ENCODE measurements at regions not wholly inside any gene's neighbourhood (a gene's known extent, or its start where the extent isn't known, plus 50 kb on each side); places are given as distances from the start of the nearest gene placed in this dataset.
A peak's percentile ranks its signal among the peaks of the same experiment; 100 is the strongest.

DNA sequence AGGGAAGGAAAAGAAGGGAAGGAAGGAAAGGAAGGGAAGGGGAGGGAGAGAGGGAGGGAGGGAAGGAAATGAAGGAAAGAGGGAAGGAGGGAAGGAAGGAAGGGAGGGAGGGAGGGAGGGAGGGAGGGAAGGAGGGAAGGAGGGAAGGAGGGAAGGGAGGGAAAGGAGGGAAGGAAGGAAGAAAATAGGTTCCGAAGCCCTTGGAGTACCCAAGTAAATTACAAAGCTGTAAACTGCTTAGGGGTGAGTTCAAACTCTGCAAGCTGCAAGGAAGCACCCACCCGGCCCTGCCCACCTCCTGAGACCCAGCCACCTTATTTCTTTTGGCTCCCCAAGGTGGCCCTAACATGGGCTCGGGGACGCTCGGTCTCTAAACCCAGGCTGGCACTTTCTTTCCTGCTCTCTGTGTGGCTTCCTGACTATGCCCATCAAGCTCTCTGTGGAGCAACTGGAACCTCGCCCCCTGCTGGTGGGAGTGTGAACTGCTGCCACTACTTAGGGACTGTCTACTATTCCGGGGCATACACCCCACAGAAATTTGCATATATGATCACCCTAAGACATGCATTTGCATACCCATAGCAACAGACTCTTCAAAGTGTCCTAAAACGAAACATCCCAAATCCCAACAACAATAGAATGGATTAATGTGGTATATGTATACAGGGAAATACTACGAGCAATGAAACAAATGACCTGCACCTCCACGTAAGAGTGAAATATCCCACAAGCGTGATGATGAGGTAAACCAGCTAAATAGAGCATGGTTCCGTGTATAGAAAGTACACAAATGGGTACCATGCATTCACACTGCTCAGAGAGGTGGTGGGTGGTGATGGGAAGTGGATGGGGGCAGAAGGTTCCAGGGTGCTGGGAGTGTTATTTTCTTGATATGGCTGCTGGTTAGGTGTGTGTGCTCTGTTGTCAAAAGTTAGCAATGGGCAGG, 151.7 kb upstream of the TBL1X start:
- 81 to 89% methylated on average over 6 to 11 of the region's 12 CpGs for WGBS, 2 donors
- Histone ChIP-seq H3K36me3 (ENCODE audit: low read depth, missing control alignments) (no peaks in the 10 kb centered on the region), H3K27ac (no peak overlapping the region), H3K9me3 (no peaks in the 10 kb centered on the region), H3K4me1 (no peaks in the 10 kb centered on the region), H3K4me3 (no peak overlapping the region), H3K27me3 (no peaks in the 10 kb centered on the region)
- peak; percentile 65 for DNase-seq
- TF ChIP-seq CTCF (IDR thresholded peaks at IDR 0.05) (peak in 2 of 3 experiments; percentile 30 to 62), POLR2A (IDR thresholded peaks at IDR 0.05) (no peak)
- intact Hi-C loops (cut with DNase I; ENCODE audit: low total_unique reads), result no loop called here

DNA sequence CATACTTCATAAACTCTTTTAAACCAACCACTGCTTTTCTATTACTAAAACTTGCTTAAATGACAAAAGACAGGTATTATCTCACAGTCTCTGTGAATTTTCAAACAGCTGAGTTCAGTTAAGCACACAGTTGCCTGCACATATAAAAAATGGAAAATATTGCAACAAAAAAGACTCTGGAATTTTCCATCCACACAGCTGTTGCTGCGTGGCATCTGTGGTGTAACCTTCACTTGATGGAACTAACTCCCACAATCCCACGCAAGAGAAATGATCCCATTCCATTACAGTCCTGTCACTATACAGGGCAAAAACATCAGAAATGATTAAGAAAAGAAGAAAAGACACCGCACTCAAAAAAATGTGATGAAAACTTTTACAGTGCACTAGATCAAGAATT, 149.8 kb upstream of the TBL1X start:
- Histone ChIP-seq H3K9me3 (no peaks in the 10 kb centered on the region), H3K4me3 (no peak overlapping the region), H3K27ac (no peak overlapping the region), H3K36me3 (ENCODE audit: low read depth, missing control alignments) (no peaks in the 10 kb centered on the region), H3K27me3 (no peaks in the 10 kb centered on the region), H3K4me1 (no peaks in the 10 kb centered on the region)
- DNase-seq, result no peak
- TF ChIP-seq POLR2A (IDR thresholded peaks at IDR 0.05) (no peak), CTCF (IDR thresholded peaks at IDR 0.05) (no peak)
- 61 to 70% methylated on average over 3 of the region's 3 CpGs for WGBS, 2 donors
- intact Hi-C loops (cut with DNase I; ENCODE audit: low total_unique reads), result no loop called here

DNA sequence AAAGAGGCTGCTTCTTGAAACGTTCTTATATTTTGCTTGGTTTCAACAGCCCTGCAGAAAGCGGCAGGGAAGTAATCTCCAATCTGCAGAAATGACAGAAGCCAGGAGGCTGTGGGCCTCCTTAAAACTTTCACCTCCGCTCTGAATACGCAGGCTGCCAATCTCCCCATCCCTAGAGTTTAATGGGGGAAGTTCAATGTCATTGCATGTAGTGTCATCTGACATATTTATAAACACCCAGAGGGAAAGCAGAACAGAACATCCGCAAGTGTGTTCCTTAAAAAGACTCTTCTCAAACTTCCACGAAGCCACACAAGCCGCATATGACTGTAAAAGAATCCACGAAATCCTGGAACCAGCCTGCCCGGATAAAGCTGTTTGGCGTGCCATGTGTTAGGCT, 148.8 kb upstream of the TBL1X start:
- 85 to 89% methylated on average over 10 of the region's 10 CpGs for whole genome bisulfite sequencing, 2 donors
- Histone ChIP-seq H3K36me3 (ENCODE audit: low read depth, missing control alignments) (no peaks in the 10 kb centered on the region), H3K27ac (no peak overlapping the region), H3K4me3 (no peak overlapping the region), H3K4me1 (no peaks in the 10 kb centered on the region), H3K9me3 (no peaks in the 10 kb centered on the region), H3K27me3 (no peaks in the 10 kb centered on the region)
- intact Hi-C loops (cut with DNase I; ENCODE audit: low total_unique reads), result no loop called here
- TF ChIP-seq CTCF (IDR thresholded peaks at IDR 0.05) (no peak), POLR2A (IDR thresholded peaks at IDR 0.05) (no peak)
- no peak for DNase-seq

DNA sequence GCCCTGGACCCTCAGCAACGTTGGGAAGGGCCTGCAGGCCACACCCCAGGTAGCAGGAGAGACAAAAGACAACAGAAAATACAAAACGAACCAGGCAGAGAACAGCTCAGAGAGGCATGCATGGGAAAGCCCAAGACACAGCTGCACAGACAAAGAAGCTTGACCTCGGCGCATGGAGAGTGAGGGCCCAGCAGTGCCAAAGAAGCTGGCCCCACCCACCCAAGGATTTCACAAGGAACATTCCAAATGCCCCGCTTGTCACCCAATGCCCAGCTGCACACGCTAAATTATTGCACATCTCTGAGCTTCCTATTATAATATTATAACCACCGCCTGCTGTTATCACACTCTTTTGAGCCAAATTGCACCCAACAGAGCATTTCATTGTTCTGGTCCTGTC, 147.7 kb upstream of the TBL1X start:
- H3K9me3 ChIP-seq, result no peaks in the 10 kb centered on the region
- no peak for DNase-seq
- H3K27ac ChIP-seq, result no peak overlapping the region
- H3K27me3 ChIP-seq, result no peaks in the 10 kb centered on the region
- H3K36me3 ChIP-seq (ENCODE audit: low read depth, missing control alignments), result no peaks in the 10 kb centered on the region
- intact Hi-C loops (cut with DNase I; ENCODE audit: low total_unique reads), result no loop called here
- H3K4me3 ChIP-seq, result no peak overlapping the region
- 63 to 94% methylated on average over 6 to 7 of the region's 7 CpGs for WGBS, 2 donors
- TF ChIP-seq CTCF (IDR thresholded peaks at IDR 0.05) (no peak), POLR2A (IDR thresholded peaks at IDR 0.05) (no peak)
- no peaks in the 10 kb centered on the region for H3K4me1 ChIP-seq

- Histone ChIP-seq H3K27ac (no peak overlapping the region), H3K9me3 (no peaks in the 10 kb centered on the region), H3K36me3 (ENCODE audit: low read depth, missing control alignments) (no peaks in the 10 kb centered on the region), H3K27me3 (no peaks in the 10 kb centered on the region), H3K4me3 (no peak overlapping the region), H3K4me1 (no peaks in the 10 kb centered on the region)
- WGBS, 2 donors, result 88 to 97% methylated on average over 3 of the region's 3 CpGs
- no peak for TF ChIP-seq POLR2A (IDR thresholded peaks at IDR 0.05)
- DNase-seq, result no peak
- intact Hi-C loops (cut with DNase I; ENCODE audit: low total_unique reads), result no loop called here
These were observed 146.6 kb upstream of the TBL1X start for GRCh38 chrX:9318213-9318612.
